ENCODE measurements at regions not wholly inside any gene's neighbourhood (a gene's known extent, or its start where the extent isn't known, plus 50 kb on each side); places are given as distances from the start of the nearest gene placed in this dataset.

DNA sequence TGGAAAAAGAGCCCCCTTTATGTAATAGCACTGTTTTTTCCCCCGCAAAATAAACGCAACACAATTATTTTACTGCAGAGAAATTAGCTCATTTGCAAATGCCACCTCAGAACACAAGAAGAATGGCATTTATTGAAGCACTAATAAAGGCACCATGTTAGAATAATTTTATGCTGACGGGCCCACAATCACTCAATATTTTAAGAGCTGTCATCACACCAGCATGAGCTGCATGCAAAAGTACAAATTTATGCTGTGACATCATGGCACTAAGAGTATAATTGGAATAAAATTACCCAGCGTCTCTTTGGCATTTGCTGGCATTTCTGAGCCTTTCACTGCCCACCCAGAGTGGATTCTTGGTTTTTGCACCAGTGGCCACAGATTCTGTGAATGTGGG, 364.6 kb downstream of the TLE4 start:
- TF ChIP-seq, protein P1, sequence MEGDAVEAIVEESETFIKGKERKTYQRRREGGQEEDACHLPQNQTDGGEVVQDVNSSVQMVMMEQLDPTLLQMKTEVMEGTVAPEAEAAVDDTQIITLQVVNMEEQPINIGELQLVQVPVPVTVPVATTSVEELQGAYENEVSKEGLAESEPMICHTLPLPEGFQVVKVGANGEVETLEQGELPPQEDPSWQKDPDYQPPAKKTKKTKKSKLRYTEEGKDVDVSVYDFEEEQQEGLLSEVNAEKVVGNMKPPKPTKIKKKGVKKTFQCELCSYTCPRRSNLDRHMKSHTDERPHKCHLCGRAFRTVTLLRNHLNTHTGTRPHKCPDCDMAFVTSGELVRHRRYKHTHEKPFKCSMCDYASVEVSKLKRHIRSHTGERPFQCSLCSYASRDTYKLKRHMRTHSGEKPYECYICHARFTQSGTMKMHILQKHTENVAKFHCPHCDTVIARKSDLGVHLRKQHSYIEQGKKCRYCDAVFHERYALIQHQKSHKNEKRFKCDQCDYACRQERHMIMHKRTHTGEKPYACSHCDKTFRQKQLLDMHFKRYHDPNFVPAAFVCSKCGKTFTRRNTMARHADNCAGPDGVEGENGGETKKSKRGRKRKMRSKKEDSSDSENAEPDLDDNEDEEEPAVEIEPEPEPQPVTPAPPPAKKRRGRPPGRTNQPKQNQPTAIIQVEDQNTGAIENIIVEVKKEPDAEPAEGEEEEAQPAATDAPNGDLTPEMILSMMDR (IDR thresholded peaks at IDR 0.05), result no peak
- no peak for TF ChIP-seq POLR2A (IDR thresholded peaks at IDR 0.05)

Data from adrenal gland (tissue), 5 donors.